A673 (cell line): ENCODE measurements at regions not wholly inside any gene's neighbourhood (a gene's known extent, or its start where the extent isn't known, plus 50 kb on each side); places are given as distances from the start of the nearest gene placed in this dataset.
"Not testable (repeated sequence)": the region's sequence is repeated elsewhere in the genome, so short reads cannot be mapped to it uniquely, and the experiment has no call there.

Source experiments
- BruUV-seq: library from RNA; stranded (reverse); fragments of 400-500 nt; replicated peaks from 2 replicates; lab custom pipeline; 2021; lab: Mats Ljungman, UMichigan
- CTCF ChIA-PET: fragments of 300-600 bp; sonication (Branson Sonifier 250); formaldehyde crosslinking; loops from one replicate; lab custom pipeline; 2022; ENCODE audit warnings: antibody characterized with exemption; lab: Charles Lee
- POLR2A ChIA-PET: fragments of 300-600 bp; sonication (Branson Sonifier 250); formaldehyde crosslinking; loops from one replicate; lab custom pipeline; 2022; ENCODE audit warnings: antibody characterized with exemption; ENCODE audit not compliant: low non-redundant PET; lab: Charles Lee
- DNase-seq: peaks from one replicate; pipeline ENCODE4 v3.0.0-alpha.2; 2015; ENCODE audit warnings: low spot score
- H3K27ac ChIP-seq: fragments of 200-600 bp; sonication (generic); 2 replicates; pipeline ENCODE4 v1.5.1; 2016; ENCODE audit warnings: mixed run types, low read depth, mild to moderate bottlenecking, mixed read lengths, antibody characterized with exemption, low read length; ENCODE audit not compliant: poor library complexity, severe bottlenecking
- H3K27me3 ChIP-seq: fragments of 200-600 bp; sonication (generic); replicated peaks from 2 replicates; pipeline ENCODE4 v1.6.1; 2017; ENCODE audit warnings: mixed run types, low read depth, mild to moderate bottlenecking, mixed read lengths, antibody characterized with exemption, low read length; ENCODE audit not compliant: insufficient read depth, poor library complexity
- H3K36me3 ChIP-seq: fragments of 200-600 bp; sonication (generic); 2 replicates; pipeline ENCODE4 v1.6.1; 2016; ENCODE audit warnings: mixed run types, mild to moderate bottlenecking, mixed read lengths, antibody characterized with exemption, low read length; ENCODE audit not compliant: insufficient read depth, poor library complexity, severe bottlenecking
- H3K4me1 ChIP-seq: fragments of 200-600 bp; sonication (generic); 2 replicates; pipeline ENCODE4 v1.6.1; 2017; ENCODE audit warnings: mixed run types, mild to moderate bottlenecking, mixed read lengths, antibody characterized with exemption, low read length; ENCODE audit not compliant: insufficient read depth, poor library complexity, severe bottlenecking
- H3K4me3 ChIP-seq: fragments of 200-600 bp; sonication (generic); 2 replicates; pipeline ENCODE4 v1.5.1; 2016; ENCODE audit warnings: low read depth, mixed run types, mild to moderate bottlenecking, mixed read lengths, low read length; ENCODE audit not compliant: poor library complexity, severe bottlenecking
- H3K9me3 ChIP-seq: fragments of 200-600 bp; sonication (generic); 2 replicates; pipeline ENCODE4 v1.6.1; 2016; ENCODE audit warnings: mixed run types, low read depth, mild to moderate bottlenecking, mixed read lengths, antibody characterized with exemption, low read length; ENCODE audit not compliant: poor library complexity, severe bottlenecking
- CTCF ChIP-seq: fragments of 300-800, 200-600 bp; sonication (generic); conservative IDR thresholded peaks from 2 replicates; pipeline ENCODE4 v1.5.1; 2017; ENCODE audit warnings: low read depth, mild to moderate bottlenecking, antibody characterized with exemption, low read length, moderate library complexity, mixed read lengths
- EZH2 ChIP-seq: fragments of 200-600 bp; sonication (generic); IDR thresholded peaks from 2 replicates; pipeline ENCODE4 v1.6.1; 2017; ENCODE audit warnings: borderline replicate concordance, low read depth, mild to moderate bottlenecking, mixed read lengths, antibody characterized with exemption, low read length; ENCODE audit not compliant: poor library complexity, severe bottlenecking
- intact Hi-C: fragments of 100-400 bp; cut with micrococcal nuclease; formaldehyde crosslinking; loops from one replicate; pipeline ENCODE4 v1.10.0; 2022; ENCODE audit not compliant: unreplicated experiment

- no peaks in the 10 kb centered on the region for H3K4me1 ChIP-seq
- H3K9me3 ChIP-seq: no peaks in the 10 kb centered on the region
- TF ChIP-seq EZH2 (no peak), CTCF (no peak)
- no peaks in the 10 kb centered on the region for H3K27me3 ChIP-seq
- ChIA-PET CTCF (no interaction called here), POLR2A (no interaction called here)
- no peaks in the 10 kb centered on the region for H3K36me3 ChIP-seq
- no peak overlapping the region for H3K4me3 ChIP-seq
- no peak for DNase-seq
- no peak overlapping the region for H3K27ac ChIP-seq
- no TSS peak for BruUV-seq
- intact Hi-C loops: no loop called here
Measured at GRCh38 chr12:67788118-67788517, 139.6 kb downstream of the DYRK2 start.

- Histone ChIP-seq H3K4me3 (no peak overlapping the region), H3K27ac (no peak overlapping the region), H3K4me1 (no peaks in the 10 kb centered on the region), H3K27me3 (no peaks in the 10 kb centered on the region), H3K36me3 (no peaks in the 10 kb centered on the region), H3K9me3 (no peaks in the 10 kb centered on the region)
- CTCF ChIA-PET: no interaction called here
- no peak for DNase-seq
- no TSS peak for BruUV-seq
- intact Hi-C loops: no loop called here
- TF ChIP-seq EZH2: no peak
- TF ChIP-seq CTCF: no peak
- POLR2A ChIA-PET: no interaction called here
Measured at GRCh38 chr12:67789266-67789665, 140.7 kb downstream of the DYRK2 start.

- intact Hi-C loops: no loop called here
- no peak for DNase-seq
- CTCF ChIA-PET: no interaction called here
Measured at GRCh38 chr12:67790660-67791059, 142.1 kb downstream of the DYRK2 start.

GRCh38 chr12:67791362-67791761, 142.8 kb downstream of the DYRK2 start:
- BruUV-seq, CTCF ChIA-PET, H3K4me1 ChIP-seq, H3K36me3 ChIP-seq, H3K9me3 ChIP-seq, H3K4me3 ChIP-seq, intact Hi-C loops, H3K27me3 ChIP-seq, DNase-seq, POLR2A ChIA-PET, H3K27ac ChIP-seq: not testable (repeated sequence)

More at GRCh38 chr12:67790660-67791059, 142.1 kb downstream of the DYRK2 start:
- TF ChIP-seq EZH2 (no peak), CTCF (no peak)
- Histone ChIP-seq H3K9me3 (no peaks in the 10 kb centered on the region), H3K27ac (no peak overlapping the region), H3K27me3 (peaks cover 6% of the 10 kb centered on the region), H3K36me3 (no peaks in the 10 kb centered on the region), H3K4me3 (no peak overlapping the region), H3K4me1 (no peaks in the 10 kb centered on the region)
- POLR2A ChIA-PET: no interaction called here
- no TSS peak for BruUV-seq
